ENCODE measurements at regions not wholly inside any gene's neighbourhood (a gene's known extent, or its start where the extent isn't known, plus 50 kb on each side); places are given as distances from the start of the nearest gene placed in this dataset.
A peak's percentile ranks its signal among the peaks of the same experiment; 100 is the strongest.

- ChIA-PET CTCF (no interaction called here), POLR2A (no interaction called here)
- Mint-ChIP-seq H3K36me3 (ENCODE audit: low read depth) (no peaks in the 10 kb centered on the region), H3K27ac (no peak overlapping the region), H3K4me1 (peaks cover 13% of the 10 kb centered on the region), H3K27me3 (peaks cover 6% of the 10 kb centered on the region), H3K4me3 (no peak overlapping the region), H3K9me3 (no peaks in the 10 kb centered on the region)
- no peak for DNase-seq
Observed at GRCh38 chr12:111204788-111205241, 164.1 kb downstream of the PHETA1 start.

- H3K4me1 Mint-ChIP-seq, result peaks cover 13% of the 10 kb centered on the region
- CTCF ChIA-PET, result no interaction called here
- no peak overlapping the region for H3K27ac Mint-ChIP-seq
- H3K36me3 Mint-ChIP-seq (ENCODE audit: low read depth), result no peaks in the 10 kb centered on the region
- no peak for DNase-seq
- POLR2A ChIA-PET, result no interaction called here
- H3K27me3 Mint-ChIP-seq, result peaks cover 6% of the 10 kb centered on the region
- H3K9me3 Mint-ChIP-seq, result no peaks in the 10 kb centered on the region
- no peak overlapping the region for H3K4me3 Mint-ChIP-seq
Observed at GRCh38 chr12:111203969-111204368, 164.9 kb downstream of the PHETA1 start.

GRCh38 chr12:111203446-111203845 lies 165.4 kb downstream of the PHETA1 start:
- POLR2A ChIA-PET, result no interaction called here
- Mint-ChIP-seq H3K27ac (no peak overlapping the region), H3K27me3 (peaks cover 6% of the 10 kb centered on the region), H3K4me1 (peaks cover 13% of the 10 kb centered on the region), H3K9me3 (no peaks in the 10 kb centered on the region), H3K4me3 (no peak overlapping the region), H3K36me3 (ENCODE audit: low read depth) (no peaks in the 10 kb centered on the region)
- no peak for DNase-seq
- CTCF ChIA-PET, result interaction anchor here (0.6 kb wide), 1 partner anchor 202 kb away, joined by 3 read pairs; no protein-coding TSS in a partner anchor

GRCh38 chr12:111202237-111202915 lies 166.5 kb downstream of the PHETA1 start:
- ChIA-PET POLR2A (no interaction called here), CTCF (no interaction called here)
- DNase-seq, result peak; percentile 9
- no peaks in the 10 kb centered on the region for H3K9me3 Mint-ChIP-seq
- no peak overlapping the region for H3K4me3 Mint-ChIP-seq
- no peaks in the 10 kb centered on the region for H3K36me3 Mint-ChIP-seq (ENCODE audit: low read depth)
- peaks cover 13% of the 10 kb centered on the region for H3K4me1 Mint-ChIP-seq
- no peak overlapping the region for H3K27ac Mint-ChIP-seq
- peaks cover 6% of the 10 kb centered on the region for H3K27me3 Mint-ChIP-seq

- Mint-ChIP-seq H3K4me3 (no peak overlapping the region), H3K9me3 (no peaks in the 10 kb centered on the region), H3K27ac (no peak overlapping the region), H3K27me3 (peaks cover 4% of the 10 kb centered on the region), H3K4me1 (peaks cover 15% of the 10 kb centered on the region), H3K36me3 (ENCODE audit: low read depth) (no peaks in the 10 kb centered on the region)
- no peak for DNase-seq
- ChIA-PET POLR2A (no interaction called here), CTCF (no interaction called here)
Observed at GRCh38 chr12:111201495-111202236, 167.2 kb downstream of the PHETA1 start.

- ChIA-PET CTCF (no interaction called here), POLR2A (no interaction called here)
- Mint-ChIP-seq H3K36me3 (ENCODE audit: low read depth) (no peaks in the 10 kb centered on the region), H3K4me1 (peaks cover 15% of the 10 kb centered on the region), H3K27me3 (peaks cover 7% of the 10 kb centered on the region), H3K9me3 (no peaks in the 10 kb centered on the region), H3K4me3 (no peak overlapping the region), H3K27ac (no peak overlapping the region)
- no peak for DNase-seq
Observed at GRCh38 chr12:111201036-111201435, 167.9 kb downstream of the PHETA1 start.

- Mint-ChIP-seq H3K27ac (no peak overlapping the region), H3K9me3 (no peaks in the 10 kb centered on the region), H3K4me3 (no peak overlapping the region), H3K36me3 (ENCODE audit: low read depth) (no peaks in the 10 kb centered on the region), H3K27me3 (peaks cover 6% of the 10 kb centered on the region), H3K4me1 (peaks cover 12% of the 10 kb centered on the region)
- ChIA-PET CTCF (no interaction called here), POLR2A (no interaction called here)
- DNase-seq, result no peak
Observed at GRCh38 chr12:111197376-111197944, 171.4 kb downstream of the PHETA1 start.

GRCh38 chr12:111196532-111196931 lies 172.4 kb downstream of the PHETA1 start:
- H3K9me3 Mint-ChIP-seq, result no peaks in the 10 kb centered on the region
- CTCF ChIA-PET, result no interaction called here

GRCh38 chr12:111195316-111195715 lies 173.6 kb downstream of the PHETA1 start:
- CTCF ChIA-PET, result no interaction called here
- Mint-ChIP-seq H3K36me3 (ENCODE audit: low read depth) (no peaks in the 10 kb centered on the region), H3K27me3 (peaks cover 5% of the 10 kb centered on the region), H3K27ac (no peak overlapping the region), H3K4me3 (no peak overlapping the region), H3K9me3 (no peaks in the 10 kb centered on the region), H3K4me1 (peaks cover 2% of the 10 kb centered on the region)
- POLR2A ChIA-PET, result no interaction called here
- no peak for DNase-seq

More at GRCh38 chr12:111196532-111196931, 172.4 kb downstream of the PHETA1 start:
- Mint-ChIP-seq H3K36me3 (ENCODE audit: low read depth) (no peaks in the 10 kb centered on the region), H3K4me1 (peaks cover 3% of the 10 kb centered on the region), H3K4me3 (no peak overlapping the region), H3K27me3 (peaks cover 5% of the 10 kb centered on the region), H3K27ac (no peak overlapping the region)
- POLR2A ChIA-PET, result no interaction called here
- DNase-seq, result no peak

- Mint-ChIP-seq H3K9me3 (no peaks in the 10 kb centered on the region), H3K27me3 (peaks cover 5% of the 10 kb centered on the region), H3K4me3 (no peak overlapping the region), H3K4me1 (peaks cover 2% of the 10 kb centered on the region), H3K36me3 (ENCODE audit: low read depth) (no peaks in the 10 kb centered on the region), H3K27ac (no peak overlapping the region)
- no peak for DNase-seq
- CTCF ChIA-PET, result no interaction called here
- POLR2A ChIA-PET, result no interaction called here
Observed at GRCh38 chr12:111194703-111195051, 174.2 kb downstream of the PHETA1 start.

GRCh38 chr12:111193977-111194702 lies 174.8 kb downstream of the PHETA1 start:
- POLR2A ChIA-PET, result no interaction called here
- peaks cover 2% of the 10 kb centered on the region for H3K4me1 Mint-ChIP-seq
- no peak overlapping the region for H3K4me3 Mint-ChIP-seq
- no peaks in the 10 kb centered on the region for H3K36me3 Mint-ChIP-seq (ENCODE audit: low read depth)
- H3K27ac Mint-ChIP-seq, result no peak overlapping the region
- DNase-seq, result no peak
- H3K27me3 Mint-ChIP-seq, result peaks cover 5% of the 10 kb centered on the region
- no peaks in the 10 kb centered on the region for H3K9me3 Mint-ChIP-seq
- CTCF ChIA-PET, result interaction anchor here (0.6 kb wide), 1 partner anchor 127 kb away, joined by 3 read pairs; no protein-coding TSS in a partner anchor

- H3K4me1 Mint-ChIP-seq, result peaks cover 2% of the 10 kb centered on the region
- H3K4me3 Mint-ChIP-seq, result no peak overlapping the region
- DNase-seq, result no peak
- H3K27ac Mint-ChIP-seq, result no peak overlapping the region
- peaks cover 5% of the 10 kb centered on the region for H3K27me3 Mint-ChIP-seq
- ChIA-PET CTCF (interaction anchor here (0.6 kb wide), 1 partner anchor 128 kb away, joined by 3 read pairs; no protein-coding TSS in a partner anchor), POLR2A (no interaction called here)
- H3K9me3 Mint-ChIP-seq, result no peaks in the 10 kb centered on the region
- H3K36me3 Mint-ChIP-seq (ENCODE audit: low read depth), result no peaks in the 10 kb centered on the region
Observed at GRCh38 chr12:111193496-111193895, 175.4 kb downstream of the PHETA1 start.

GRCh38 chr12:111193067-111193466 lies 175.8 kb downstream of the PHETA1 start:
- peaks cover 2% of the 10 kb centered on the region for H3K4me1 Mint-ChIP-seq
- CTCF ChIA-PET, result no interaction called here
- H3K27ac Mint-ChIP-seq, result no peak overlapping the region
- DNase-seq, result no peak
- peaks cover 5% of the 10 kb centered on the region for H3K27me3 Mint-ChIP-seq
- POLR2A ChIA-PET, result no interaction called here
- no peaks in the 10 kb centered on the region for H3K36me3 Mint-ChIP-seq (ENCODE audit: low read depth)
- H3K9me3 Mint-ChIP-seq, result no peaks in the 10 kb centered on the region
- H3K4me3 Mint-ChIP-seq, result no peak overlapping the region
